H1 (cell line): ENCODE measurements at regions not wholly inside any gene's neighbourhood (a gene's known extent, or its start where the extent isn't known, plus 50 kb on each side); places are given as distances from the start of the nearest gene placed in this dataset.

Experiments
- CTCF ChIA-PET: fragments of 300-600 bp; sonication (Branson Sonifier 250); formaldehyde crosslinking; loops from one replicate; lab custom pipeline; 2021; ENCODE audit not compliant: partially characterized antibody; lab: Charles Lee
- POLR2A ChIA-PET: fragments of 300-600 bp; sonication (Branson Sonifier 250); formaldehyde crosslinking; loops from one replicate; lab custom pipeline; 2021; ENCODE audit warnings: inconsistent platforms; ENCODE audit not compliant: partially characterized antibody; lab: Charles Lee
- DNase-seq, 2 experiments: peaks; one replicate each; pipeline versions ENCODE4 v3.0.0 to v3.0.0-alpha.2; 2010 to 2022; ENCODE audit warnings: low spot score in 2 of 2, low read depth in 1 of 2, mixed read lengths in 1 of 2
- FAIRE-seq: peaks from 2 replicates; lab custom pipeline; 2011; peaks lifted over from hg19 to GRCh38; lab: Jason Lieb, UNC
- H2AFZ ChIP-seq: 2 replicates; pipeline ENCODE4 v1.8.1; 2012; ENCODE audit warnings: low read length, inconsistent platforms
- H2AK5ac ChIP-seq: 2 replicates; pipeline ENCODE4 v1.6.1; 2013; ENCODE audit warnings: low read depth, low read length
- H2BK120ac ChIP-seq: replicated peaks from 2 replicates; pipeline ENCODE3; 2013; ENCODE audit warnings: low read depth, low read length, inconsistent platforms
- H2BK12ac ChIP-seq: 2 replicates; pipeline ENCODE4 v1.6.1; 2013; ENCODE audit warnings: low read depth, low read length
- H2BK15ac ChIP-seq: 2 replicates; pipeline ENCODE4 v1.6.1; 2013; ENCODE audit warnings: low read length
- H2BK20ac ChIP-seq: 2 replicates; pipeline ENCODE4 v1.6.1; 2013; ENCODE audit warnings: low read length
- H2BK5ac ChIP-seq: 2 replicates; pipeline ENCODE4 v1.6.1; 2013; ENCODE audit warnings: low read depth, low read length
- H3K14ac ChIP-seq: 2 replicates; pipeline ENCODE4 v1.6.1; 2013; ENCODE audit warnings: inconsistent platforms; ENCODE audit not compliant: insufficient read length
- H3K18ac ChIP-seq: 2 replicates; pipeline ENCODE4 v1.6.1; 2013; ENCODE audit warnings: low read length; ENCODE audit errors: extremely low read depth
- H3K23ac ChIP-seq: 2 replicates; pipeline ENCODE4 v1.6.1; 2013; ENCODE audit warnings: inconsistent platforms; ENCODE audit not compliant: insufficient read length
- H3K23me2 ChIP-seq: 2 replicates; pipeline ENCODE4 v1.6.1; 2013; ENCODE audit warnings: low read depth, low read length
- H3K27ac ChIP-seq: 2 replicates; pipeline ENCODE4 v1.6.1; 2011; ENCODE audit warnings: low read depth, low read length, inconsistent platforms
- H3K27me3 ChIP-seq, 4 experiments: replicated peaks in 1 of 4; 1 replicate in 1 of 4; 2 replicates in 3 of 4; pipeline versions ENCODE4 v1.6.1 to v1.8.1; 2011 to 2013; ENCODE audit warnings: low read length in 3 of 4, mild to moderate bottlenecking in 3 of 4, inconsistent platforms in 2 of 4, mixed read lengths in 2 of 4, moderate library complexity in 1 of 4; ENCODE audit not compliant: control insufficient read depth in 3 of 4, insufficient read depth in 3 of 4; ENCODE audit errors: extremely low read depth in 1 of 4
- H3K36me3 ChIP-seq, 4 experiments: 2 replicates each; pipeline versions ENCODE4 v1.6.1 to v1.8.1; 2011 to 2013; ENCODE audit warnings: mild to moderate bottlenecking in 4 of 4, low read length in 3 of 4, moderate library complexity in 2 of 4, control low read depth in 1 of 4, inconsistent platforms in 1 of 4; ENCODE audit not compliant: insufficient read depth in 4 of 4, control insufficient read depth in 2 of 4
- H3K4ac ChIP-seq: replicated peaks from 2 replicates; pipeline ENCODE3; 2013; ENCODE audit warnings: low read length, low read depth, mixed read lengths, inconsistent platforms; ENCODE audit not compliant: insufficient read length
- H3K4me1 ChIP-seq, 4 experiments: replicated peaks in 1 of 4; 1 replicate in 1 of 4; 2 replicates in 3 of 4; pipeline versions ENCODE4 v1.6.1 to v1.8.1; 2011 to 2013; ENCODE audit warnings: low read length in 3 of 4, inconsistent platforms in 2 of 4, mixed read lengths in 1 of 4; ENCODE audit not compliant: insufficient read depth in 4 of 4, control insufficient read depth in 3 of 4
- H3K4me2 ChIP-seq, 2 experiments: 2 replicates each; pipeline versions ENCODE4 v1.6.1 to v1.8.1; 2011 to 2013; ENCODE audit warnings: low read depth in 2 of 2, low read length in 2 of 2, control low read depth in 1 of 2, inconsistent platforms in 1 of 2, mild to moderate bottlenecking in 1 of 2; ENCODE audit not compliant: insufficient read depth in 1 of 2
- H3K4me3 ChIP-seq, 4 experiments: fragments of 200-600, 300-600 bp in 1 of 4; sonication (generic), shearing (Covaris generic), sonication (Bioruptor Twin) in 1 of 4; 2 replicates each; pipeline versions ENCODE4 v1.5.1 to v1.8.1; 2011 to 2016; ENCODE audit warnings: low read length in 4 of 4, low read depth in 3 of 4, control low read depth in 2 of 4, inconsistent platforms in 2 of 4, mild to moderate bottlenecking in 2 of 4, mixed read lengths in 1 of 4, moderate library complexity in 1 of 4; ENCODE audit not compliant: insufficient read depth in 2 of 4; ENCODE audit errors: extremely low read depth in 1 of 4
- H3K56ac ChIP-seq: replicated peaks from 2 replicates; pipeline ENCODE3; 2013; ENCODE audit warnings: low read depth, mild to moderate bottlenecking, mixed read lengths, low read length, inconsistent platforms; ENCODE audit not compliant: insufficient read length
- H3K79me1 ChIP-seq: 2 replicates; pipeline ENCODE4 v1.6.1; 2013; ENCODE audit warnings: low read depth, low read length, control low read depth
- H3K79me2 ChIP-seq, 2 experiments: 2 replicates each; pipeline versions ENCODE4 v1.6.1 to v1.8.1; 2012 to 2013; ENCODE audit warnings: low read length in 2 of 2, mild to moderate bottlenecking in 2 of 2, inconsistent platforms in 1 of 2; ENCODE audit not compliant: insufficient read depth in 2 of 2, control insufficient read depth in 1 of 2
- H3K9ac ChIP-seq, 4 experiments: replicated peaks in 1 of 4; 1 replicate in 1 of 4; 2 replicates in 3 of 4; pipeline versions ENCODE4 v1.6.1 to v1.8.1; 2011 to 2013; ENCODE audit warnings: low read depth in 3 of 4, low read length in 3 of 4, control low read depth in 2 of 4, mild to moderate bottlenecking in 2 of 4, moderate library complexity in 2 of 4, inconsistent platforms in 1 of 4; ENCODE audit errors: extremely low read depth in 1 of 4
- H3K9me3 ChIP-seq, 2 experiments: 2 replicates each; pipeline versions ENCODE4 v1.6.1 to v1.8.1; 2012 to 2013; ENCODE audit warnings: mild to moderate bottlenecking in 2 of 2, moderate library complexity in 2 of 2, control low read depth in 1 of 2, inconsistent platforms in 1 of 2, low read depth in 1 of 2, low read length in 1 of 2, mixed read lengths in 1 of 2; ENCODE audit not compliant: insufficient read depth in 2 of 2
- H4K20me1 ChIP-seq, 2 experiments: replicated peaks in 1 of 2; 2 replicates each; pipeline versions ENCODE3 to v1.8.1; 2011 to 2013; ENCODE audit warnings: inconsistent platforms in 2 of 2, low read length in 2 of 2, mild to moderate bottlenecking in 1 of 2; ENCODE audit not compliant: insufficient read depth in 2 of 2, control insufficient read depth in 1 of 2
- H4K5ac ChIP-seq: 2 replicates; pipeline ENCODE4 v1.6.1; 2013; ENCODE audit warnings: low read length, low read depth, mixed read lengths, inconsistent platforms; ENCODE audit not compliant: insufficient read length
- H4K8ac ChIP-seq: 2 replicates; pipeline ENCODE4 v1.8.0; 2013; ENCODE audit warnings: mild to moderate bottlenecking, moderate library complexity, low read length, inconsistent platforms; ENCODE audit not compliant: insufficient read depth; ENCODE audit errors: extremely low read depth
- H4K91ac ChIP-seq: replicated peaks from 2 replicates; pipeline ENCODE3; 2013; ENCODE audit warnings: low read length, mixed read lengths, inconsistent platforms; ENCODE audit not compliant: insufficient read length
- EZH2 ChIP-seq: fragments of 200-600 bp; sonication (generic); IDR thresholded peaks from 2 replicates; pipeline ENCODE4 v1.7.1; 2012; ENCODE audit warnings: low read depth, mild to moderate bottlenecking, moderate library complexity, low read length, inconsistent platforms; ENCODE audit not compliant: severe bottlenecking
- GABPA ChIP-seq: IDR thresholded peaks from 2 replicates; pipeline ENCODE4 v1.6.1; 2011; ENCODE audit warnings: mild to moderate bottlenecking, low read length, moderate library complexity, borderline replicate concordance; ENCODE audit not compliant: insufficient read depth
- NANOG ChIP-seq: IDR thresholded peaks from 2 replicates; pipeline ENCODE4 v1.6.1; 2011; ENCODE audit warnings: low read length, low read depth, mild to moderate bottlenecking, inconsistent platforms; ENCODE audit not compliant: insufficient read depth, poor library complexity, severe bottlenecking
- TEAD4 ChIP-seq: IDR thresholded peaks from 2 replicates; pipeline ENCODE4 v1.6.1; 2012; ENCODE audit warnings: low read depth, low read length, inconsistent platforms, mixed read lengths
- WGBS, 2 experiments: shearing (Covaris generic) in 1 of 2; methylation state at CpG; one replicate each; pipeline versions ENCODE4 v1.1.6 to v1.1.7; 2013 to 2015; ENCODE audit warnings: low lambda C conversion rate in 2 of 2, mixed read lengths in 2 of 2, inconsistent platforms in 1 of 2, low coverage in 1 of 2, missing lambda C conversion rate in 1 of 2; ENCODE audit not compliant: insufficient replicate concordance in 2 of 2, insufficient coverage in 1 of 2, insufficient read length in 1 of 2; ENCODE audit errors: extremely low coverage in 1 of 2, missing lambda C conversion rate in 1 of 2; 5-methylcytosine and 5-hydroxymethylcytosine counted together

- ChIA-PET CTCF (interaction anchor here (0.9 to 2.9 kb wide), 12 partner anchors 8 to 246 kb away, joined by 3 to 9 read pairs (median 4); no protein-coding TSS in a partner anchor), POLR2A (no interaction called here)
- Histone ChIP-seq H3K23me2 (no peaks in the 10 kb centered on the region), H3K14ac (no peak overlapping the region), H2BK15ac (0 out of 2 replicates have a peak overlapping the region, but pooled peaks have one; percentile 61), H2BK120ac (no peak overlapping the region), H2BK5ac (no peak overlapping the region), H3K79me2 (no peaks in the 10 kb centered on the region), H3K4me1 (peaks cover 0 to 18% (median 7%) of the 10 kb centered on the region in 4 experiments; a peak in 6 of 7 replicates), H4K20me1 (no peaks in the 10 kb centered on the region), H4K91ac (no peak overlapping the region), H3K27me3 (no peaks in the 10 kb centered on the region; a peak in 1 of 7 replicates), H3K79me1 (no peaks in the 10 kb centered on the region), H2BK12ac (peak overlapping the region; percentile 46; the same call in 1 of the 2 replicates), H3K4me3 (no peak overlapping the region), H3K36me3 (no peaks in the 10 kb centered on the region), H4K8ac (no peak overlapping the region), H3K9me3 (no peaks in the 10 kb centered on the region), H3K27ac (no peak overlapping the region), H2BK20ac (no peak overlapping the region), H2AFZ (0 out of 2 replicates have a peak overlapping the region, but pooled peaks have one; percentile 45), H2AK5ac (0 out of 2 replicates have a peak overlapping the region, but pooled peaks have one; percentile 28), H3K9ac (no peak overlapping the region), H3K56ac (no peak overlapping the region), H4K5ac (no peak overlapping the region), H3K4me2 (no peak overlapping the region), H3K23ac (no peak overlapping the region), H3K18ac (no peak overlapping the region), H3K4ac (no peak overlapping the region)
- TF ChIP-seq TEAD4 (no peak), EZH2 (no peak), NANOG (no peak), GABPA (0 out of 2 replicates have a peak, but pooled peaks have one; percentile 14)
- FAIRE-seq (no peak), DNase-seq (no peak)
- WGBS, 2 experiments, result 59% methylated on average over 29 of the region's 29 CpGs; no CpG with 5 or more reads in 1 of the 2 experiments
These were observed 62.3 kb upstream of the ADRA2C start for GRCh38 chr4:3703677-3704521.
